B cell (primary cell): ENCODE measurements at regions not wholly inside any gene's neighbourhood (a gene's known extent, or its start where the extent isn't known, plus 50 kb on each side); places are given as distances from the start of the nearest gene placed in this dataset.

Experiments
- EZH2 ChIP-seq: IDR thresholded peaks from 2 replicates; pipeline ENCODE4 v1.6.1; 2012; ENCODE audit warnings: borderline replicate concordance, low read depth, mild to moderate bottlenecking, moderate library complexity, low read length; ENCODE audit not compliant: insufficient read depth, poor library complexity, severe bottlenecking
- TF ChIP-seq, protein P1 (sequence below): fragments of 200-600 bp; IDR thresholded peaks from one replicate; pipeline ENCODE4 v1.8.0; 2022; ENCODE audit warnings: antibody characterized with exemption, mild to moderate bottlenecking

DNA sequence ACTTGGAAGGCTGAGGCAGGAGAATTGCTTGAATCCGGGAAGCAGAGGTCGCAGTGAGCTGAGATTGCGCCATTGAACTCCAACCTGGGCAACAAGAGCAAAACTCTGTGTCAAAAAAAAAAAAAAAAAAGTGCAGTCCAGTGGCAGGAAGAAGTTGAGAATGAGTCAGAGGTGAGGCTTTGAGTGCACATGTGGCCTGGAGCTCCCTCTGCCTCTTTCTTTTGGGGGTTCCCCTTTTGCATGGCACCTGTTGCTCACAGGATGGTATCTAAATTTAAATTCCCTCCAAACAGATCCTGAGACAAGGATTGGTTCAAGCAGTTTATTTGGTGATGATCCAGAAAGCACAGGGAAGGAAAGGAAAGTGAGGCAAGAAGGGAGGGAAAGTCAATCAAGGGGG lies 151.4 kb upstream of the STX18 start:
- TF ChIP-seq, protein P1, sequence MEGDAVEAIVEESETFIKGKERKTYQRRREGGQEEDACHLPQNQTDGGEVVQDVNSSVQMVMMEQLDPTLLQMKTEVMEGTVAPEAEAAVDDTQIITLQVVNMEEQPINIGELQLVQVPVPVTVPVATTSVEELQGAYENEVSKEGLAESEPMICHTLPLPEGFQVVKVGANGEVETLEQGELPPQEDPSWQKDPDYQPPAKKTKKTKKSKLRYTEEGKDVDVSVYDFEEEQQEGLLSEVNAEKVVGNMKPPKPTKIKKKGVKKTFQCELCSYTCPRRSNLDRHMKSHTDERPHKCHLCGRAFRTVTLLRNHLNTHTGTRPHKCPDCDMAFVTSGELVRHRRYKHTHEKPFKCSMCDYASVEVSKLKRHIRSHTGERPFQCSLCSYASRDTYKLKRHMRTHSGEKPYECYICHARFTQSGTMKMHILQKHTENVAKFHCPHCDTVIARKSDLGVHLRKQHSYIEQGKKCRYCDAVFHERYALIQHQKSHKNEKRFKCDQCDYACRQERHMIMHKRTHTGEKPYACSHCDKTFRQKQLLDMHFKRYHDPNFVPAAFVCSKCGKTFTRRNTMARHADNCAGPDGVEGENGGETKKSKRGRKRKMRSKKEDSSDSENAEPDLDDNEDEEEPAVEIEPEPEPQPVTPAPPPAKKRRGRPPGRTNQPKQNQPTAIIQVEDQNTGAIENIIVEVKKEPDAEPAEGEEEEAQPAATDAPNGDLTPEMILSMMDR: no peak
- TF ChIP-seq EZH2: no peak
